Keratinocyte (primary cell): ENCODE measurements at regions not wholly inside any gene's neighbourhood (a gene's known extent, or its start where the extent isn't known, plus 50 kb on each side); places are given as distances from the start of the nearest gene placed in this dataset.

Source experiments
- DNase-seq: peaks from one replicate; pipeline ENCODE4 v3.0.0-alpha.2; 2011; ENCODE audit warnings: low read depth, missing footprints, low spot score
- FAIRE-seq: peaks from 2 replicates; lab custom pipeline; 2011; peaks lifted over from hg19 to GRCh38; lab: Jason Lieb, UNC
- H2AFZ ChIP-seq: 2 replicates; pipeline ENCODE4 v1.6.0; 2012; ENCODE audit warnings: low read length, control low read depth, inconsistent platforms; ENCODE audit not compliant: control insufficient read depth
- H3K27ac ChIP-seq: 2 replicates; pipeline ENCODE4 v1.5.1; 2011; ENCODE audit warnings: low read length; ENCODE audit not compliant: control insufficient read depth, insufficient read depth
- H3K27me3 ChIP-seq: 3 replicates; pipeline ENCODE4 v1.6.0; 2011; ENCODE audit warnings: low read length; ENCODE audit not compliant: control insufficient read depth, insufficient read depth; ENCODE audit errors: extremely low read depth
- H3K36me3 ChIP-seq, 2 experiments: 2 replicates in 1 of 2; 3 replicates in 1 of 2; pipeline ENCODE4 v1.5.1; 2011; ENCODE audit warnings: low read length in 2 of 2, mild to moderate bottlenecking in 1 of 2; ENCODE audit not compliant: control insufficient read depth in 2 of 2, insufficient read depth in 2 of 2; ENCODE audit errors: extremely low read depth in 1 of 2
- H3K4me1 ChIP-seq: 3 replicates; pipeline ENCODE4 v1.5.1; 2011; ENCODE audit warnings: low read length; ENCODE audit not compliant: control insufficient read depth, insufficient read depth; ENCODE audit errors: extremely low read depth
- H3K4me2 ChIP-seq: 3 replicates; pipeline ENCODE4 v1.6.0; 2011; ENCODE audit warnings: low read depth, low read length; ENCODE audit not compliant: control insufficient read depth, insufficient read depth; ENCODE audit errors: extremely low read depth
- H3K4me3 ChIP-seq, 3 experiments: fragments of 200-600 bp in 1 of 3; sonication (generic) in 1 of 3; 2 replicates in 2 of 3; 3 replicates in 1 of 3; pipeline ENCODE4 v1.5.1; 2011 to 2016; ENCODE audit warnings: low read length in 3 of 3, mild to moderate bottlenecking in 3 of 3, control low read depth in 2 of 3, inconsistent platforms in 1 of 3, low read depth in 1 of 3, mixed read lengths in 1 of 3, mixed run types in 1 of 3, moderate library complexity in 1 of 3; ENCODE audit not compliant: control insufficient read depth in 2 of 3, insufficient read depth in 2 of 3; ENCODE audit errors: extremely low read depth in 1 of 3
- H3K79me2 ChIP-seq: 2 replicates; pipeline ENCODE4 v1.6.0; 2012; ENCODE audit warnings: low read length; ENCODE audit not compliant: control insufficient read depth, insufficient read depth
- H3K9ac ChIP-seq: 3 replicates; pipeline ENCODE4 v1.6.0; 2011; ENCODE audit warnings: low read length; ENCODE audit not compliant: control insufficient read depth, insufficient read depth; ENCODE audit errors: extremely low read depth
- H3K9me1 ChIP-seq: 3 replicates; pipeline ENCODE4 v1.6.0; 2011; ENCODE audit warnings: low read length; ENCODE audit not compliant: control insufficient read depth, insufficient read depth; ENCODE audit errors: extremely low read depth
- H3K9me3 ChIP-seq: 2 replicates; pipeline ENCODE4 v1.5.1; 2012; ENCODE audit warnings: low read depth, low read length; ENCODE audit not compliant: control insufficient read depth
- H4K20me1 ChIP-seq: 3 replicates; pipeline ENCODE4 v1.6.0; 2011; ENCODE audit warnings: low read length; ENCODE audit not compliant: control insufficient read depth, insufficient read depth; ENCODE audit errors: extremely low read depth
- EZH2 ChIP-seq: IDR thresholded peaks from one replicate; pipeline ENCODE4 v1.6.1; 2012; ENCODE audit warnings: inconsistent platforms, mild to moderate bottlenecking, low read length, moderate library complexity
- dilution Hi-C: fragments of 300-500 bp; cut with MboI; formaldehyde crosslinking; loops from one replicate; pipeline ENCODE4 v1.7.0; 2020; ENCODE audit warnings: low sequenced_read_pairs; ENCODE audit not compliant: extremely low pct_ligation_motif_present
- TF ChIP-seq, protein P1 (sequence below), 3 experiments: IDR thresholded peaks in 1 of 3; conservative IDR thresholded peaks in 1 of 3; optimal IDR thresholded peaks in 1 of 3; 2 replicates in 2 of 3; 3 replicates in 1 of 3; pipeline versions ENCODE3 to v1.5.1; 2011; ENCODE audit warnings: low read length in 3 of 3, mild to moderate bottlenecking in 3 of 3, moderate library complexity in 2 of 3, control low read depth in 1 of 3, inconsistent platforms in 1 of 3; ENCODE audit not compliant: insufficient read depth in 2 of 3; ENCODE audit errors: extremely low read depth in 1 of 3

DNA sequence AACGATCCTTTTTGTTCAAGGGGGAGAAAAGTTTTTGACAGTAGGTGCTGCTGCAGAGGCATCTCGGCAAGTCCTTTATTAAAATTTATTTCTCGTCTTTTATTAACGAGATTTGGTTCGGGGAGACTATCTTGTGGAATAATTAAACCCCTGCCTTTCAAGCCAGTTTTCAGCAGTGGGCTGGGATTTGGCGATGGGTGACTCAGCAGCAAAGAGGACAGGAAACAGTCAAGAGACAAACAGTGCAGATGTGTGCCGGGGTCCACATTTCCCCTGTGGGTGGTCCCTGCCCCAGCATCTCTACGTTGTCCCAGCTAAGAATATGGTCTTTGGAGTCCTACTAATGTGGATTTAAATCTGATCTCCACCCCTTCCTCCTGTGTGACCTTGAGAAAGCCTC lies 282.8 kb downstream of the CDH26 start:
- Histone ChIP-seq H3K36me3 (no peaks in the 10 kb centered on the region), H4K20me1 (no peaks in the 10 kb centered on the region), H3K4me1 (peaks cover 7% of the 10 kb centered on the region), H3K9me3 (no peaks in the 10 kb centered on the region), H3K27me3 (peaks cover 8% of the 10 kb centered on the region), H3K4me2 (no peak overlapping the region), H3K27ac (no peak overlapping the region), H3K4me3 (no peak overlapping the region), H3K79me2 (no peaks in the 10 kb centered on the region), H3K9ac (no peak overlapping the region), H2AFZ (no peak overlapping the region), H3K9me1 (no peaks in the 10 kb centered on the region)
- DNase-seq (no peak), FAIRE-seq (no peak)
- dilution Hi-C loops, result no loop called here
- TF ChIP-seq, protein P1, sequence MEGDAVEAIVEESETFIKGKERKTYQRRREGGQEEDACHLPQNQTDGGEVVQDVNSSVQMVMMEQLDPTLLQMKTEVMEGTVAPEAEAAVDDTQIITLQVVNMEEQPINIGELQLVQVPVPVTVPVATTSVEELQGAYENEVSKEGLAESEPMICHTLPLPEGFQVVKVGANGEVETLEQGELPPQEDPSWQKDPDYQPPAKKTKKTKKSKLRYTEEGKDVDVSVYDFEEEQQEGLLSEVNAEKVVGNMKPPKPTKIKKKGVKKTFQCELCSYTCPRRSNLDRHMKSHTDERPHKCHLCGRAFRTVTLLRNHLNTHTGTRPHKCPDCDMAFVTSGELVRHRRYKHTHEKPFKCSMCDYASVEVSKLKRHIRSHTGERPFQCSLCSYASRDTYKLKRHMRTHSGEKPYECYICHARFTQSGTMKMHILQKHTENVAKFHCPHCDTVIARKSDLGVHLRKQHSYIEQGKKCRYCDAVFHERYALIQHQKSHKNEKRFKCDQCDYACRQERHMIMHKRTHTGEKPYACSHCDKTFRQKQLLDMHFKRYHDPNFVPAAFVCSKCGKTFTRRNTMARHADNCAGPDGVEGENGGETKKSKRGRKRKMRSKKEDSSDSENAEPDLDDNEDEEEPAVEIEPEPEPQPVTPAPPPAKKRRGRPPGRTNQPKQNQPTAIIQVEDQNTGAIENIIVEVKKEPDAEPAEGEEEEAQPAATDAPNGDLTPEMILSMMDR (optimal IDR thresholded peaks at IDR 0.05 in 1 of 3, IDR thresholded peaks at IDR 0.05 in 1 of 3, conservative IDR thresholded peaks at IDR 0.05 in 1 of 3; ENCODE audit: extremely low read depth in 1 of 3, insufficient read depth in 2 of 3, low read length in 3 of 3), result no peak
- no peak for TF ChIP-seq EZH2

DNA sequence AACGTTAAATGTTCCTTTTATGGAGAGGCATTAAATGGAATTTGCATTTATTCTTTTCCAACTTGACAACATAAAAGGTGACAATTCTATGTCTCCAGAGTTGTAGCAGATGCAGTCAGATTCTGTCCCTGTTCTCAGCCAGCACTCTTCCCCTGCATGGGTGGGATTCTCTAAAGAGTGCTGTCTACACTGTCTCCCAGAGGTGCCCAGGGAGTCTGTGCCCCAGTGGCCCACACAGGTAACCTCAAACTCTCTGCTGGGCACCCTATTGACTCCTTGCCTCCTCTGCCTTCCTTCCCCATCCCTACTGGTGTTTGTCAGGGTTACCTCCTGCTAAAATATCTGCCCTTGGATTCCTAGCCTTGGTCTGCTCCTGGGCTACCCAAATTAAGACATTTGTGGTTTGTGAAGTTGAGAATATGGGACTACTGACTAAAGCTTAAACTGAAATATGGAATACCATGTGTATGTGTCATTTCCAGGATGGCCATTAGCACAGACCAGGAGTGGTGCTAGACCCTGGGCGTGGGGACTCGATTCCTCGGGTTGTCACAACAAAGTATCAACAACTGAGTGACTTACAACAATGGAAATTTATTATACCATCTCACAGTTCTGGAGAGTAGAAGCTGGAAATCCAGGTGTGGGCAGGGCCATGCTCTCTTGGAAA lies 284.7 kb downstream of the CDH26 start:
- no peaks in the 10 kb centered on the region for H4K20me1 ChIP-seq
- peaks cover 8% of the 10 kb centered on the region for H3K27me3 ChIP-seq
- dilution Hi-C loops, result no loop called here
- H3K4me1 ChIP-seq, result peaks cover 7% of the 10 kb centered on the region
- DNase-seq, result no peak
- no peaks in the 10 kb centered on the region for H3K9me1 ChIP-seq
- no peak overlapping the region for H2AFZ ChIP-seq
- FAIRE-seq, result no peak
- H3K27ac ChIP-seq, result no peak overlapping the region
- H3K4me3 ChIP-seq, result no peak overlapping the region
- no peak for TF ChIP-seq EZH2
- TF ChIP-seq, protein P1 (optimal IDR thresholded peaks at IDR 0.05 in 1 of 3, IDR thresholded peaks at IDR 0.05 in 1 of 3, conservative IDR thresholded peaks at IDR 0.05 in 1 of 3; ENCODE audit: extremely low read depth in 1 of 3, insufficient read depth in 2 of 3, low read length in 3 of 3), result no peak
- no peaks in the 10 kb centered on the region for H3K79me2 ChIP-seq
- H3K4me2 ChIP-seq, result peak overlapping the region; percentile 9
- H3K9ac ChIP-seq, result no peak overlapping the region
- no peaks in the 10 kb centered on the region for H3K36me3 ChIP-seq
- no peaks in the 10 kb centered on the region for H3K9me3 ChIP-seq
